ENCODE measurements at regions not wholly inside any gene's neighbourhood (a gene's known extent, or its start where the extent isn't known, plus 50 kb on each side); places are given as distances from the start of the nearest gene placed in this dataset.

DNA sequence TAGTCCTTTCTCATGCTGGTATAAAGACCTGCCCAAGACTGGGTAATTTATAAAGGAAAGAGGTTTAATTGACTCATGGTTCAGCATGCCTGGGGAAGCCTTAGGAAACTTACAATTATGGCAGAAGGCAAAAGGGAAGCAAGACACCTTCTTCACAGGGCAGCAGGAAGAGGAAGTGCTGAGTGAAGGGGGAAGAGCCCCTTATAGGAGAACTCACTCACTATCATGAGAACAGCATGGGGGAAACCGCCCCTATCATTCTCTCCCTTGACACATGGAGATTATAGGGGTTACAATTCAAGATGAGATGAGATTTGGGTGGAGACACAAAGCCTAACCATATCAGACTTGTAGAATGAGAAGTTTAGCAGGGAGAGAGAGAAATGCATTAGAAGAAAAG lies 373.3 kb upstream of the DIAPH2 start:
- no peaks in the 10 kb centered on the region for H3K27me3 Mint-ChIP-seq
- Histone ChIP-seq H3K27me3 (ENCODE audit: insufficient read depth, low read length, poor library complexity, severe bottlenecking) (no peaks in the 10 kb centered on the region), H3K4me3 (ENCODE audit: low read length) (no peak overlapping the region), H3K36me3 (ENCODE audit: insufficient read depth, low read length) (no peaks in the 10 kb centered on the region), H3K4me1 (ENCODE audit: insufficient read depth, low read length) (no peaks in the 10 kb centered on the region), H3K27ac (ENCODE audit: low read depth, low read length) (no peak overlapping the region), H3K9me3 (ENCODE audit: low read length) (no peaks in the 10 kb centered on the region)
- ChIA-PET CTCF (no interaction called here), POLR2A (no interaction called here)
- no peak overlapping the region for H3K27ac Mint-ChIP-seq
- no peaks in the 10 kb centered on the region for H3K36me3 Mint-ChIP-seq
- peaks cover 0 to 3% (median 1%) of the 10 kb centered on the region in 5 donors for H3K9me3 Mint-ChIP-seq
- H3K4me1 Mint-ChIP-seq = no peaks in the 10 kb centered on the region
- H3K4me3 Mint-ChIP-seq = no peak overlapping the region
- no peak for DNase-seq

GRCh38 chrX:96314985-96315384 lies 369.7 kb upstream of the DIAPH2 start:
- Histone ChIP-seq H3K27ac (ENCODE audit: low read depth, low read length) (no peak overlapping the region), H3K9me3 (ENCODE audit: low read length) (no peaks in the 10 kb centered on the region), H3K36me3 (ENCODE audit: insufficient read depth, low read length) (no peaks in the 10 kb centered on the region), H3K4me3 (ENCODE audit: low read length) (no peak overlapping the region), H3K4me1 (ENCODE audit: insufficient read depth, low read length) (no peaks in the 10 kb centered on the region), H3K27me3 (ENCODE audit: insufficient read depth, low read length, poor library complexity, severe bottlenecking) (no peaks in the 10 kb centered on the region)
- no peak for DNase-seq
- H3K27me3 Mint-ChIP-seq = peaks cover 0 to 1% of the 10 kb centered on the region in 2 donors
- H3K27ac Mint-ChIP-seq = no peak overlapping the region
- peaks cover 0 to 3% (median 0%) of the 10 kb centered on the region in 5 donors for H3K9me3 Mint-ChIP-seq
- H3K4me1 Mint-ChIP-seq = no peaks in the 10 kb centered on the region
- POLR2A ChIA-PET = no interaction called here
- CTCF ChIA-PET = no interaction called here
- H3K36me3 Mint-ChIP-seq = no peaks in the 10 kb centered on the region
- H3K4me3 Mint-ChIP-seq = no peak overlapping the region

GRCh38 chrX:96361844-96362243 lies 322.8 kb upstream of the DIAPH2 start:
- ChIA-PET POLR2A (no interaction called here), CTCF (no interaction called here)
- Mint-ChIP-seq H3K4me1 (no peaks in the 10 kb centered on the region), H3K27me3 (peaks cover 0 to 2% of the 10 kb centered on the region in 2 donors), H3K27ac (no peak overlapping the region), H3K9me3 (peaks cover 0 to 5% (median 0%) of the 10 kb centered on the region in 5 donors), H3K36me3 (no peaks in the 10 kb centered on the region), H3K4me3 (no peak overlapping the region)
- no peaks in the 10 kb centered on the region for H3K27me3 ChIP-seq (ENCODE audit: insufficient read depth, low read length, poor library complexity, severe bottlenecking)
- H3K4me1 ChIP-seq (ENCODE audit: insufficient read depth, low read length) = no peaks in the 10 kb centered on the region
- H3K27ac ChIP-seq (ENCODE audit: low read depth, low read length) = no peak overlapping the region
- H3K9me3 ChIP-seq (ENCODE audit: low read length) = no peaks in the 10 kb centered on the region
- H3K36me3 ChIP-seq (ENCODE audit: insufficient read depth, low read length) = no peaks in the 10 kb centered on the region
- DNase-seq = no peak
- no peak overlapping the region for H3K4me3 ChIP-seq (ENCODE audit: low read length)

- Mint-ChIP-seq H3K9me3 (no peaks in the 10 kb centered on the region), H3K27ac (no peak overlapping the region), H3K4me1 (peaks cover 0 to 3% (median 0%) of the 10 kb centered on the region in 3 donors), H3K36me3 (no peaks in the 10 kb centered on the region), H3K27me3 (peaks cover 0 to 2% of the 10 kb centered on the region in 2 donors), H3K4me3 (no peak overlapping the region)
- Histone ChIP-seq H3K27ac (ENCODE audit: low read depth, low read length) (no peak overlapping the region), H3K4me1 (ENCODE audit: insufficient read depth, low read length) (no peaks in the 10 kb centered on the region), H3K36me3 (ENCODE audit: insufficient read depth, low read length) (no peaks in the 10 kb centered on the region), H3K4me3 (ENCODE audit: low read length) (no peak overlapping the region), H3K27me3 (ENCODE audit: insufficient read depth, low read length, poor library complexity, severe bottlenecking) (no peaks in the 10 kb centered on the region), H3K9me3 (ENCODE audit: low read length) (no peaks in the 10 kb centered on the region)
- CTCF ChIA-PET = no interaction called here
- POLR2A ChIA-PET = no interaction called here
- DNase-seq = no peak
These were observed 312.2 kb upstream of the DIAPH2 start for GRCh38 chrX:96372313-96373046.

GRCh38 chrX:96373047-96373355 lies 311.6 kb upstream of the DIAPH2 start:
- Histone ChIP-seq H3K9me3 (ENCODE audit: low read length) (no peaks in the 10 kb centered on the region), H3K36me3 (ENCODE audit: insufficient read depth, low read length) (no peaks in the 10 kb centered on the region), H3K4me3 (ENCODE audit: low read length) (no peak overlapping the region), H3K27ac (ENCODE audit: low read depth, low read length) (no peak overlapping the region), H3K4me1 (ENCODE audit: insufficient read depth, low read length) (no peaks in the 10 kb centered on the region), H3K27me3 (ENCODE audit: insufficient read depth, low read length, poor library complexity, severe bottlenecking) (no peaks in the 10 kb centered on the region)
- POLR2A ChIA-PET = no interaction called here
- Mint-ChIP-seq H3K27me3 (peaks cover 0 to 2% of the 10 kb centered on the region in 2 donors), H3K4me3 (no peak overlapping the region), H3K4me1 (peaks cover 0 to 3% (median 0%) of the 10 kb centered on the region in 3 donors), H3K9me3 (no peaks in the 10 kb centered on the region), H3K27ac (no peak overlapping the region), H3K36me3 (no peaks in the 10 kb centered on the region)
- no peak for DNase-seq
- CTCF ChIA-PET = no interaction called here

- no peaks in the 10 kb centered on the region for H3K4me1 ChIP-seq (ENCODE audit: insufficient read depth, low read length)
- ChIA-PET POLR2A (no interaction called here), CTCF (no interaction called here)
- no peaks in the 10 kb centered on the region for H3K9me3 ChIP-seq (ENCODE audit: low read length)
- Mint-ChIP-seq H3K36me3 (no peaks in the 10 kb centered on the region), H3K27me3 (peaks cover 0 to 4% of the 10 kb centered on the region in 2 donors), H3K4me1 (peaks cover 0 to 3% (median 0%) of the 10 kb centered on the region in 3 donors), H3K9me3 (no peaks in the 10 kb centered on the region), H3K4me3 (no peak overlapping the region), H3K27ac (no peak overlapping the region)
- no peak for DNase-seq
- H3K27me3 ChIP-seq (ENCODE audit: insufficient read depth, low read length, poor library complexity, severe bottlenecking) = no peaks in the 10 kb centered on the region
- H3K4me3 ChIP-seq (ENCODE audit: low read length) = no peak overlapping the region
- no peaks in the 10 kb centered on the region for H3K36me3 ChIP-seq (ENCODE audit: insufficient read depth, low read length)
- H3K27ac ChIP-seq (ENCODE audit: low read depth, low read length) = no peak overlapping the region
These were observed 308.4 kb upstream of the DIAPH2 start for GRCh38 chrX:96376266-96376665.

DNA sequence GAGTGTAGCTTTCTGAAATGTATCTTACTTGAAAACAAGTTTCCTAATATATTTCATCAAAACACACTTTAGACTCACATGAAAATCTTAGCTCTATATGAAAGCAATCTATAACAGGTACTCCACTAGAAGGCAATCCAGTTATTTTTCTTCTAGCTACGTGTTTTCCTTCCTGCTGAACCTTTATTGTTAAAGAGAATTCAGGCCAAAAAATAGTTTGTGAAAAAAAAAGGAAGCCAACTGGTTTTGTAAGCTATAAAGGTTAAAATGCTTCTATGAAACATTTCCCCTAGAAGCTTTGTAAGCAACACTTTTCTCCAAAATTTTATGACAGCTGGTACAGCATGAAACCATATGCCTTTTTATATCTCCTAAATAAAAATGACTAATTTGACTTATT lies 304.7 kb upstream of the DIAPH2 start:
- no peaks in the 10 kb centered on the region for H3K9me3 ChIP-seq (ENCODE audit: low read length)

DNA sequence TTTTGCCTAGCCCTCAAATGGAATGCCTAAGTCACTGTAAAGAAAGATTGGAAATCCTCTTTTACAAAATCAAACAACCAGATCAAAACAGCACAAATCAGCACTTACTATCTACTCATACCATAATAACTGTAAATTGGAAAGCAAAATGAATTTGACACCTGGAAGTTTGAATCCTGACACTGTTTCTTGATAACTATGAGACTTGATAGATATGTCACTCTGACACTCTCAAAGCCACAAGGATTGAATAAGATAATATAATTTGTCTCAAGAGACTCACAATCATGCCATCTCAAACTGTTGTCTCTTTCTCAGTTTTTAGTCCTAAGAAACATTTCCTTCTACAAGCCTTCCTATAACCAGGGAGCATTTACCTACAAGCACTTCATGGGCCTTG lies 302.6 kb upstream of the DIAPH2 start:
- H3K36me3 ChIP-seq (ENCODE audit: insufficient read depth, low read length) = no peaks in the 10 kb centered on the region
- CTCF ChIA-PET = no interaction called here
- no peak overlapping the region for H3K27ac Mint-ChIP-seq
- DNase-seq = no peak
- no peaks in the 10 kb centered on the region for H3K9me3 Mint-ChIP-seq
- POLR2A ChIA-PET = no interaction called here
- no peaks in the 10 kb centered on the region for H3K4me1 Mint-ChIP-seq
- H3K36me3 Mint-ChIP-seq = no peaks in the 10 kb centered on the region
- no peaks in the 10 kb centered on the region for H3K9me3 ChIP-seq (ENCODE audit: low read length)
- H3K4me1 ChIP-seq (ENCODE audit: insufficient read depth, low read length) = no peaks in the 10 kb centered on the region
- H3K4me3 ChIP-seq (ENCODE audit: low read length) = no peak overlapping the region
- H3K27me3 Mint-ChIP-seq = peaks cover 0 to 2% of the 10 kb centered on the region in 2 donors
- H3K27me3 ChIP-seq (ENCODE audit: insufficient read depth, low read length, poor library complexity, severe bottlenecking) = no peaks in the 10 kb centered on the region
- H3K27ac ChIP-seq (ENCODE audit: low read depth, low read length) = no peak overlapping the region
- no peak overlapping the region for H3K4me3 Mint-ChIP-seq

More for the DNA sequence above, 304.7 kb upstream of the DIAPH2 start:
- Histone ChIP-seq H3K4me1 (ENCODE audit: insufficient read depth, low read length) (no peaks in the 10 kb centered on the region), H3K27ac (ENCODE audit: low read depth, low read length) (no peak overlapping the region), H3K4me3 (ENCODE audit: low read length) (no peak overlapping the region), H3K27me3 (ENCODE audit: insufficient read depth, low read length, poor library complexity, severe bottlenecking) (no peaks in the 10 kb centered on the region), H3K36me3 (ENCODE audit: insufficient read depth, low read length) (no peaks in the 10 kb centered on the region)
- H3K27ac Mint-ChIP-seq = no peak overlapping the region
- no peaks in the 10 kb centered on the region for H3K4me1 Mint-ChIP-seq
- CTCF ChIA-PET = no interaction called here
- no peaks in the 10 kb centered on the region for H3K36me3 Mint-ChIP-seq
- no peak overlapping the region for H3K4me3 Mint-ChIP-seq
- H3K27me3 Mint-ChIP-seq = peaks cover 0 to 2% of the 10 kb centered on the region in 2 donors
- DNase-seq = no peak
- no peaks in the 10 kb centered on the region for H3K9me3 Mint-ChIP-seq
- POLR2A ChIA-PET = no interaction called here

GRCh38 chrX:96383428-96383827 lies 301.2 kb upstream of the DIAPH2 start:
- Histone ChIP-seq H3K4me3 (ENCODE audit: low read length) (no peak overlapping the region), H3K27me3 (ENCODE audit: insufficient read depth, low read length, poor library complexity, severe bottlenecking) (no peaks in the 10 kb centered on the region), H3K9me3 (ENCODE audit: low read length) (no peaks in the 10 kb centered on the region), H3K27ac (ENCODE audit: low read depth, low read length) (no peak overlapping the region), H3K36me3 (ENCODE audit: insufficient read depth, low read length) (no peaks in the 10 kb centered on the region), H3K4me1 (ENCODE audit: insufficient read depth, low read length) (no peaks in the 10 kb centered on the region)
- no peaks in the 10 kb centered on the region for H3K9me3 Mint-ChIP-seq
- no peak for DNase-seq
- no peak overlapping the region for H3K27ac Mint-ChIP-seq
- ChIA-PET POLR2A (no interaction called here), CTCF (no interaction called here)
- no peaks in the 10 kb centered on the region for H3K36me3 Mint-ChIP-seq
- H3K4me1 Mint-ChIP-seq = no peaks in the 10 kb centered on the region
- no peak overlapping the region for H3K4me3 Mint-ChIP-seq
- no peaks in the 10 kb centered on the region for H3K27me3 Mint-ChIP-seq

All from CD8-positive, alpha-beta memory T cell (primary cell).